SHP77 (cell line): ENCODE measurements at regions not wholly inside any gene's neighbourhood (a gene's known extent, or its start where the extent isn't known, plus 50 kb on each side); places are given as distances from the start of the nearest gene placed in this dataset.
"Not testable (repeated sequence)": the region's sequence is repeated elsewhere in the genome, so short reads cannot be mapped to it uniquely, and the experiment has no call there.

Experiments
- DNase-seq, 2 experiments: peaks; one replicate each; lab custom pipeline; 2025; lab: John Stamatoyannopoulos, UW

DNA sequence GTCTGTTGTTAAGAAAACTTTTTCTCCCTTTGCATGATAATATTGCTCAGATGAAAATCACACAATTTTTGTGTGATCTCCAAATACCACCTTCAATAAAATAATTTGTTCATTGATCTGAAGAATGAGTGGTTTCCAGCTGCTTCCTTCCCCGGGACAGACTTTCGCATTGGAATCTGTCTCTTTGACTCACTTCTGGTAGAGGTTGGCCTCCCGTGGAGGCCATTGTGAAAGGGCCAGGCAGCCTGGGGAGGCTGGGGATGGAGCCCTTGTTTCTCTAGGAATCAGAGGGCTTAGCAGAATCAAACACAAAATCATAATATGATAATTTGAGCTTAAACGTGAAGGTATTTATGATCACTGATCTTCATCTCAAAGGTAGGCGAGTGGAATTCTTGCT lies 135.0 kb upstream of the ZNF536 start:
- no peak for DNase-seq

DNA sequence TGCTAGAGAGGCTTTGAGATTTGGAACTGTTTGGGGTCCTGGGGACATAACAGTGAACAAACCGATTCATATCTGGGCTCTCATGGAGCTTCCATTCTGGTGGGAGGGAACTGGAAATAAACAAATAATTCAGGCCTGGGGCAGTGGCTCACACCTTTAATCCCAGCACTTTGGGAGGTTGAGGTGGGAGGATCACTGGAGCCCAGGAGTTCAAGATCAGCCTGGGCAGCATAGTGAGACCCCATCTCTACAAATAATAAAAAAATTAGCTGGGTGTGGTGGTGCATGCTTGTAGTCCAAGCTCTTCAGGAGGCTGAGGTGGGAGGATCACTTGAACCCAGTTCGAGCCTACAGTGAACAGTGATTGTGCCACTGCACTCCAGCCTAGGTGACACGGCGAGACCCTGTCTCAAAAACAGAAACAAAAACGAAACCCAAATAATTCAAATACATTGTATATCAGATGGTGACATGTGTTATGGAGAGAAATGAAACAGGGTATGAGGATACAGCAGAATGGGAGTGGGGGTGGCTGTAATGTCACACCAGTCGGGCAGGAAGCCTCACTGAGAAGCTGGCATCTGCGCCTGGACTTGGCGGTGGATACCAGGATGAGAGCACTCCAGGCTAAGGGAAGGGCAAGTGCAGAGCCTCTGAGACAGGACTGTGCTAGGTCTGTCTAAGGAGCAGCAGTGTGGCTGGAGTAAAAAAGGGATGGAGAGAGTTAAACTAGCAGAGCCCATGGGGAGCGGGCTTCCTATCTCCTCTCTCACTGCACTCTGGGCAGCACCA lies 131.1 kb upstream of the ZNF536 start:
- no peak for DNase-seq

GRCh38 chr19:30244533-30244932 lies 127.7 kb upstream of the ZNF536 start:
- no peak for DNase-seq

GRCh38 chr19:30245401-30246039 lies 126.7 kb upstream of the ZNF536 start:
- no peak for DNase-seq

DNA sequence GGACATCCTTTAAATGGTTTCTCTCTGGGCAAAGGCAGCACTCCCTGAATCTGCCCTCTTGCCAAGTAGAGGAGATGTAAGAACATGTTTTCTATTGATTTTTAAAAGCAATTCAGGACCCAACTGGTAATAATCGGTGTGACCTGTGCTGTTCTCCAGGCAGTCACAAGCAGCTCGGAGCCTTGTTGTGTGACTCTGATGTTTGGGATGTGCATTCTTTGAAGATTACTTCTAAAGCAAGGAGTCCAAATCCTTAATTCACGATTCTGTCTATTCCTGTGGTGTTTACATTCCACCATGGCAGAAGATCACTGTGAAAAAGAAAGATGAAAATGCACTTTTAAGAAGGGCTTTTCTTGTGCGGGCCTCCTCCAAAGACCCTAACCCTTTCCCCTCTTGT lies 122.3 kb upstream of the ZNF536 start:
- DNase-seq = no peak

GRCh38 chr19:30252214-30252613 lies 120.0 kb upstream of the ZNF536 start:
- no peak for DNase-seq

- DNase-seq = no peak
Measured at GRCh38 chr19:30253581-30253996, 118.6 kb upstream of the ZNF536 start.

- DNase-seq = no peak
Measured at GRCh38 chr19:30254158-30254557, 118.0 kb upstream of the ZNF536 start.

DNA sequence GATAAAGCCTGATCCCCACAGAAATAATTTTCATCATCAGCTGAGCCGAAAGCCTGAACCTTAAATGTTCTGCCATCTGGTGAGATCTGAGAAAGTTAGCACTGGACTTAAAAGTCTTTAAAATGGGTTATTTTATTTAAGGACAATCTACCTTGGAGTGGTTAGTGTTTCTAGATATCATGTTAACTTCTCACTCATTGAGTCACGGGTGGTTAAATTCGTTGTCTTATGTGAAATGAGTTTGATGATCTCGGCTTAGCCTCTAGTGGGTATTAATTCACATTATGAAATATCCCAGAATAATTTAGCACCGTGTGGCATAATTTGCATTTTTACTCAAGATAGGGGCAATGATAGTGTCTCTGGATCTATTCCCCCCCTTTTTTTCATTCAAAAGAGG lies 117.4 kb upstream of the ZNF536 start:
- no peak for DNase-seq

DNA sequence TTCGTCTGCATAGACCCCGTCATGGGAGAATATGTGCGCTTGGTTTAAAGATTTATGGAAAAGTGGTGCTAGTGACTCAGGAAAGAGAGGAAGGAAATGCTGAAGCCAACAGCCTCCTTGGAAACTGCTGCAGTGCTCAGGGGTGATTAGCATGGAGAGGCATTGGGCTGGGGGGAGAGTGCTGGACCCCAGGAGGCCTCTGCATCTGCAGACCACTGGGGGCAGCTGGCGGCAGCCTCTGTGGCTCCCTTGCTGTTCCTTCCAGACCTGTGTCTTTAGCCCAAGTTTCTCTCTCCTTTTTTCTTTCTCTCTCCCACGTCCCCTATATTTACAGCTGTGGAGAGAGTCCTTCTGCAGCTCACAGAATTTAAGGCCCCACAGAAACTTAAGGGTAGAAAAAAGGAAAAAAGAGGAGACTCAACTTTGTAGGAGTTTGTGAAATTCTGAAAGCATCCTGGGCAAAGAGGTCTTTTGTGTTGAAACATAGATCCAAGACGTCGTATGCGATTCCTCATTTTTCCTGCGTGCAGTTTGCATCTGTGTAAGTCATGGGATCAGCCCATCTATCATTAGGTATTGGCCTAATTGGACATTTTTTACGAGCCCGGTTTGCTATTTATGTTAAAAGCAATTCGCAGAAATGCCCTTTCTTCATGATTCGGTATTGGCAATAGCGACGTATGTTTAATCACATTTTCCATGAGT lies 116.2 kb upstream of the ZNF536 start:
- no peak for DNase-seq

- DNase-seq = no peak
Measured at GRCh38 chr19:30256496-30256850, 115.7 kb upstream of the ZNF536 start.

- DNase-seq = no peak
Measured at GRCh38 chr19:30263830-30264381, 108.3 kb upstream of the ZNF536 start.

- not testable (repeated sequence) for DNase-seq
Measured at GRCh38 chr19:30265918-30266317, 106.3 kb upstream of the ZNF536 start.

DNA sequence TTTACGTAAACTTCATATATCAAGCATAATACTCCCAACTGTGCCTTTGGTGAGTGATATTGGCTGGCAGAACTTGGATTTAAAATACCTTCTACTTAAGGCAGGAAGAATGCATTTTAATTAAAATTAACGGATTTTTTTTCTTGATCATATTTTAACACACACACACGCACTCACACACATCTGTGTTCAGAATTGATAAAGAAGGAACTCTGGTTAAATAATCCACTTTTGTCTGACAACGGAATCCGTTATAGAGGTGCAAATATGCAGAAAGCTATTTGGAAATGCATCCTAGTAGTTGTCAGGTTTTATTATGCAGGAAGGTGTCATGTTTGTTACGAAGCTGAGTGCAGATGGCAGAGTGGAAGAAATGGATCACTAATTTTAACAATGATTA lies 105.5 kb upstream of the ZNF536 start:
- no peak for DNase-seq

GRCh38 chr19:30267332-30267731 lies 104.9 kb upstream of the ZNF536 start:
- no peak for DNase-seq

GRCh38 chr19:30268601-30269000 lies 103.6 kb upstream of the ZNF536 start:
- DNase-seq = no peak

DNA sequence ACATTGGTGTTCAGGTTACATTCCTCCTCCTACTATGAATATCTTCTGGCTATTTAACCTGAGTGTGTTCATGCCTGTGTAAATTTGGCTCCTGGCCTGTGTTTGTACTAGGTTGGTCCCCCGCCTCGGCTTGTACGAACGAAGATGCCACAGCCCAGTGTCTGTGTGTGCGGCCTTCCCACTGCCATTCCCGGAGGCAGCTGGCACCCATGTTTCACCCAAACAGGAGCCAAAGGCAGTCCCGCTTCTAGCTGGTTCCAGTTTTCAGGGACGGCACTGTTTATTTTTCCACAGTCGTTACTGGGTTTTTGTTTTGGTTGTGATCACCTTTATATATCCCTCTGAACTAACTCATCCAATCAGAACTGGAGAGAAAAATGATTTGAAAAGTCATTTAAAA lies 102.5 kb upstream of the ZNF536 start:
- DNase-seq = no peak

GRCh38 chr19:30271816-30272215 lies 100.4 kb upstream of the ZNF536 start:
- no peak for DNase-seq

DNA sequence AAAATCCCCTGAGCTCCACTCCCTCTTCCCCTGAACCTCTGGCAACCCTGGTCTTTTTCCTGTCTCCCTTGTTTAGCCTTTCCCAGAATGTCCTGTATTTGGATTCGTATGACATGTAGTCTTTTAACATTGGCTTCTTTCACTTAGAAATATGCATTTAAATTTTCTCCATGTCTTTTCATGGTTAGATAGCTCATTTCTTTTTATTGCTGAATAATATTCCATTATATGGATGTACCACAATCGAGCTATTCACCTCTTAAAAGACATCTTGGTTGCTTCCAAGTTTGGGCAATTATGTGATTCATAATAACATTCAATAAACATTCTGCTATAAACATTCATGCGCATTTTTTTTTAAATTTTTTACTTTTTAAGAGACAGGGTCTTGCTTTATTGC lies 99.6 kb upstream of the ZNF536 start:
- DNase-seq = no peak

GRCh38 chr19:30273184-30273583 lies 99.0 kb upstream of the ZNF536 start:
- DNase-seq = no peak

DNA sequence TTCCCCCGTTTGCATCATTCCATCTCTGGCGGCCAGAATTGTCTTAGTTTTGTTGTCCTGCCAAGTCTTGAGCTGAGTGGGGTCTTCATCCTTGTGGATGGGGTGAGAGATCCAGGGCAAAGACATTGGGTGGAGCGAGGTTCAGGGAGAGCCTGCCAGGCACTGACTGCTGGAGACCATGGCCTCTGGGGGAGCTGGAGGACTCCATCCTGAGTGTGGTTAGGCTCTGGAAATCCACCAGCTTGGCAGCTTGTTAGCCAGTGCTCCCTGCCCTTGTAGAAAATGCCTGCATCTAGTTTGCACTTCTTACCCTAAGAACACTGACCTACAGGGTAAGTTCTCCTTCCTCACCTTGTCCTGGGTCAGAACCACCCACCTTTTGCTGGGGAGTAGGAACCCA lies 97.2 kb upstream of the ZNF536 start:
- no peak for DNase-seq

DNA sequence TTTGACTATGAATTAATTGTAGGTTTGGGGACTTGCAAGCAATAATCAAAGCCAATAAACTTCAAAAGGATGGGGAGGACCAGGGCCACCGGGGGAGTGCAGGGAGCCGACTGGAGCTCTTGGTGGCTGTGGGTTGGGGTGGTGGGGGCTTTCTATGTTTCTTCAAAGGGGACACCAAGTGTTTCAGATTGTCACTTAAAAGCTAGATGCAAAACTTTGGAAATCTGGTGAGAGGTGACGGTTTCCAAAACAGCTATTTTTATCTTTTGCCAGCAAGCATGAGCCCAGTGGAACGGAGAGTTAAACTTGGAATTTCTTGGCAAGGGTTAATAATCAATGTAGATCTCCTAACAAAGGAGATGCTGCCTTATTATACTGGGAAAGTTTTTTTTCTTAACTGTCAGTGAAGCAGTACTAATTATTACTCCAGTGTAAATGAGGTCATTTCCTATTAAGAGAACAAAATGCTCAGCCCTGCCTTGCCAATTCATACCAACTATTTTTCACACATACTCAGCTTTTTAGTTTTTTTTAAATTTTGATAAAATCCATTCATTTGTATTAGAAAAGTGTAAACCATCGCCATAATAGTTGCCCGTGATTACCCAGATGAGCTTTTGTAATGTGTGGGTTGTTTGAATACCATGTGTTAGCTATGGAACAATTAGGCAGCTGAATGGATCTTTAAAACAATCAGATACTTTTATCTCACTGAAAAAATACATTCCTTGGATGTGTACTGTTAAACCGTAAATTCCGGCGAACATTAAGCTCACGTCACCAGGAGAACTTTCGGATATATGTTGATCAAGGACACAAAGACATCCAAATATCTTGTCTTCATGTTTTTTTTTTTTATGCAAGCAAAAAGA lies 95.9 kb upstream of the ZNF536 start:
- no peak for DNase-seq
